ENCODE measurements at regions not wholly inside any gene's neighbourhood (a gene's known extent, or its start where the extent isn't known, plus 50 kb on each side); places are given as distances from the start of the nearest gene placed in this dataset.

DNA sequence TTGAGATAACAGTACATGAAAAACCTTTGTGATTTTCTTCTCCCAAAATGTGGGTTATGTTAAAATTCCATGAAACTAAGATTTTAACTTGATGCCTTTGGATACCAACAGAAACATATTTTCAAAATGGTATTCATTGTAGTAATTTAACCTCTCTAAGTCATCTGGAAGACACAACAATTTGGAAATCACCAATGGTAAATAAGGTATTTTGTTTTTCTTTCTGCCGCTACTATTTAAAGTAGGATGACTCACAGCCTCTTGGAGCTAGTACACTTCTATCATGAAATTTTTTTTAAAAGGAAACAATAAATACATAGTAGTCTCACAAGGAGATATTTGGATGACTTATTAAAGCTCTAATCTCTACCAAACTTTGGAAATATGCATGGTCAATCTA, 291.6 kb upstream of the VEPH1 start:
- H3K36me3 Mint-ChIP-seq (ENCODE audit: low read depth), result no peaks in the 10 kb centered on the region
- POLR2A ChIA-PET, result no interaction called here

DNA sequence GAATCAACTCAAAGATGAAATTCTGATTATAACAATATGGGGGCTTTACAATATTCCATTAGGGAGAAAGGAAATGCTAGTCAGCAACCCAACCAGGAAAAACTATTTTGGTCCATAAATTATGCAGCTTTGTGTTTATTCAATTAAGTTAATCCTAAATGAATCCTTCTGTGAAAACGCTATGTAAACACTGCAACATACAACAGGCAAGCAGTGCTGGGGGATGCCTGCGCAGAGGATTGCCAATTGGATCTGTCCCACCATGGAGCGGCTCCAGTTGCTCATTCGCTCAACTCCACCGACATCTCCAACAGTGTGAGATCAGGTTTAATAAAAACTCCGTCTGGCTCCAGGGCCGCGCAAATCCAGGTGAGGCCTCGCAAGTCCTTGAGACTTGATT, 290.5 kb upstream of the VEPH1 start:
- no peaks in the 10 kb centered on the region for H3K4me1 Mint-ChIP-seq

More for the DNA sequence above, 291.6 kb upstream of the VEPH1 start:
- H3K9me3 Mint-ChIP-seq, result peaks cover 11% of the 10 kb centered on the region
- H3K4me1 Mint-ChIP-seq, result no peaks in the 10 kb centered on the region
- H3K27ac Mint-ChIP-seq, result no peak overlapping the region
- no peak overlapping the region for H3K4me3 Mint-ChIP-seq
- DNase-seq, result no peak
- H3K27me3 Mint-ChIP-seq, result no peaks in the 10 kb centered on the region
- CTCF ChIA-PET, result no interaction called here

DNA sequence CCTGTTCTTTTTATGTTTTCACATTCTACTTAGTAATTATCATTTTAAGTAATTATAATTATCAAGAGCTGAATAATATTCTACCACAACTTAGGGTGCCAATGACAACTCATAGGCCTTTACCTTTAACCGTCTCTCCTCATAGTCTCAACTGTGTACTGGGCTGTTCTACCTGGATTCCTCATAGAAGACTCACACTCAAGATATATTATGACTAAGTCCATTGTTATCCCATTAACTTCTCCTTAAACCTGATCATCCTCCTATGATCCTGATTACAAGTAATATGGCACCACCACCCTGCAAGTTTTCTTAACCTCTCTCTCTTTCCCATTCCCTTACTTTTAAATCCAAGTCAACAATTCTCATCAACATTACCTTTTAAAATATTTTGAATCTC, 285.9 kb upstream of the VEPH1 start:
- Mint-ChIP-seq H3K9me3 (no peaks in the 10 kb centered on the region), H3K4me3 (no peak overlapping the region), H3K36me3 (ENCODE audit: low read depth) (no peaks in the 10 kb centered on the region), H3K4me1 (no peaks in the 10 kb centered on the region), H3K27me3 (no peaks in the 10 kb centered on the region), H3K27ac (no peak overlapping the region)
- CTCF ChIA-PET, result no interaction called here
- POLR2A ChIA-PET, result no interaction called here
- no peak for DNase-seq

More for the DNA sequence above, 290.5 kb upstream of the VEPH1 start:
- Mint-ChIP-seq H3K36me3 (ENCODE audit: low read depth) (no peaks in the 10 kb centered on the region), H3K27me3 (no peaks in the 10 kb centered on the region), H3K27ac (no peak overlapping the region), H3K4me3 (no peak overlapping the region), H3K9me3 (peaks cover 6% of the 10 kb centered on the region)
- no peak for DNase-seq
- POLR2A ChIA-PET, result no interaction called here
- CTCF ChIA-PET, result no interaction called here

DNA sequence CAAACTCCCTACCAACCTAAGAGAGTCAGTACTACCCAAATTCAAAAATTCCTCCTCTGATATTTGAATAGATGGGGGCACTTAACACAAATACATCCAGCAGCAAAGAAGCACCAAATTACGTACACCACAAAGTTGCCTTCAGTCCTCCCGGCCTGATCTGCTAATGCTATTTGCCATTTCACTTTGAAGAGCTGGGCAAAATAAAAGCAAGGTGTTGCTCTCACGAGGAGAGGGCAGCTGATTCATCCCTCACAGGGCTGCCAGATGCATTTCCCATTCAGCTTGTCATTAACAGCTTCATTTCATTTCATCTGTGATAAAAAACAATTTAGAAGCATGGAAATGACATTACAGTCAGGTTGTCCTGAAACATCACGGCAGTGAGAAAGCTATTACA, 283.4 kb upstream of the VEPH1 start:
- no peaks in the 10 kb centered on the region for H3K9me3 Mint-ChIP-seq
- no peak for DNase-seq
- ChIA-PET POLR2A (no interaction called here), CTCF (no interaction called here)
- no peak overlapping the region for H3K4me3 Mint-ChIP-seq
- H3K36me3 Mint-ChIP-seq (ENCODE audit: low read depth), result no peaks in the 10 kb centered on the region
- no peaks in the 10 kb centered on the region for H3K4me1 Mint-ChIP-seq
- no peak overlapping the region for H3K27ac Mint-ChIP-seq
- no peaks in the 10 kb centered on the region for H3K27me3 Mint-ChIP-seq

DNA sequence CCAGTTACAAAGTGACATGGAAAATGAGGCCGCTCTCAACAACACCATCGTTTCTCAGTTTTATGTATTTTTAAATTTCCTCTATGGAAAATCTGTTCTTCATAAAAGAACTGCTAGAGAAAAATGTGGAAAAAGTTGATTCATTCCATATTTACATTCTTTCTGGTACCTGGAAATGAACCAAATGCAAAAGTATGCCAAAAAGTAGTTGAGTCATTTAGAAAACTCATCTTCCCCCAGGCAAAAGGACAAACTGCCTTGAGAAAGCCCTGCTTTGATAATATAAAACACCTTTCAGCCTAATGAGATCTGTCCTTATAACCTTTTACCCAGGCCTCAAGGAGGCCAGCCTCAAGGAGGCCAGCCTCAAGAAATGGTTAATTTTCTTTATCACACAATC, 283.0 kb upstream of the VEPH1 start:
- no peak for DNase-seq
- CTCF ChIA-PET, result no interaction called here
- Mint-ChIP-seq H3K36me3 (ENCODE audit: low read depth) (no peaks in the 10 kb centered on the region), H3K27me3 (no peaks in the 10 kb centered on the region), H3K4me1 (no peaks in the 10 kb centered on the region), H3K27ac (no peak overlapping the region), H3K4me3 (no peak overlapping the region), H3K9me3 (no peaks in the 10 kb centered on the region)
- POLR2A ChIA-PET, result no interaction called here

DNA sequence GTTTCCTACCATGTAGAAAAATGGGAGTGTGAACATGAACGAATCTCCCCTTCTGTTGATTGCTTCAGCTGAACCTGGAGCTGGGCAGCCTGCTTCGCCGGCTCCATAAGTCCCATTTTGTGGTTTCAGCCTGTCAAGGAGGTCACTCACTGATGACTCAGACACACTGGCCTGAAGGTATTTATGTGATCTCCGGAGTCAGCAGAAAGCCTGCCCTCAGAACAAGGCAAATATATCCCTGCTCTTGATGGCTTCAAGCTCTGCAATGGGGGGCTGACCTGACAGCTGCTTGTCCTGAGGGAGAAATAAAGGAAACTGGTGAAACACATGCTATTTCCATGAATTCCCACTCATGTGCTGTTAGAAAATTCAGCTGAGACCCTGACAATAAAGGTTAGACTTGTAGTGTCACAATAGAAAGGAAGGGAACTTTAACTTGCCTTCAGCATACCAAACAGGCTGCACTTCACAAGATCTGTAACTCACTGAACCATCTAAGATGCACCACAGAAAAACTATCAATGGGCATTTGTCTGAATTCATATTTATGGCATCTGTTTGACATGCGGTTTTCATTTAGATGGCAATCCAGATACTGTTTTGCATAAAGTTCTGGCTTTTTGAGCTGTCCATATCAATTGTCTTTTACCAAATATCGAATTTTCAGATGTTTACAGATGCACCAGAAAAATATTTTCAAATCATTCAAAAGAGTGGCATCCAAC, 282.0 kb upstream of the VEPH1 start:
- POLR2A ChIA-PET, result no interaction called here
- Mint-ChIP-seq H3K27me3 (no peaks in the 10 kb centered on the region), H3K36me3 (ENCODE audit: low read depth) (no peaks in the 10 kb centered on the region), H3K27ac (no peak overlapping the region), H3K9me3 (no peaks in the 10 kb centered on the region), H3K4me1 (no peaks in the 10 kb centered on the region), H3K4me3 (no peak overlapping the region)
- no peak for DNase-seq
- CTCF ChIA-PET, result no interaction called here

DNA sequence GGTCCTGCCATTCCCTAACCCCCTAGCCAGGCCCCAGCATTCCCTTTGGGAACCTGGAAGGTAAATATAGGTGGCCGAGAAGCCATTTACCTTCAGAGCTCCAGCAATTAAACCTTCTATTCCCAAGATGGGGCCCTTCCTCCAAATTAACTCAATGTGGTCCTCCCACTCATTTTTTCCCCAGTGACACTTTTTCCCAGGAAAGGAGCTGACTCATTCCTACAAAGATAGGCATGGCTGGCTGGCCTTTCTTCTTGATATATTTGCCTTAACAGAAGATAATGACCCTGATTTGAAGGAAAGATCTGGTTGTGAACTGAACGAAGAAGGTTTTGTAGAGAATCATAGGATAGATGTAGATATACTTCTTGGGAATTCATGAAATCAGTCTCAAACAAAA, 279.0 kb upstream of the VEPH1 start:
- no peaks in the 10 kb centered on the region for H3K4me1 Mint-ChIP-seq
- H3K27me3 Mint-ChIP-seq, result no peaks in the 10 kb centered on the region
- no peak overlapping the region for H3K27ac Mint-ChIP-seq
- H3K9me3 Mint-ChIP-seq, result no peaks in the 10 kb centered on the region
- POLR2A ChIA-PET, result no interaction called here
- H3K36me3 Mint-ChIP-seq (ENCODE audit: low read depth), result no peaks in the 10 kb centered on the region
- CTCF ChIA-PET, result no interaction called here
- DNase-seq, result no peak
- H3K4me3 Mint-ChIP-seq, result no peak overlapping the region

DNA sequence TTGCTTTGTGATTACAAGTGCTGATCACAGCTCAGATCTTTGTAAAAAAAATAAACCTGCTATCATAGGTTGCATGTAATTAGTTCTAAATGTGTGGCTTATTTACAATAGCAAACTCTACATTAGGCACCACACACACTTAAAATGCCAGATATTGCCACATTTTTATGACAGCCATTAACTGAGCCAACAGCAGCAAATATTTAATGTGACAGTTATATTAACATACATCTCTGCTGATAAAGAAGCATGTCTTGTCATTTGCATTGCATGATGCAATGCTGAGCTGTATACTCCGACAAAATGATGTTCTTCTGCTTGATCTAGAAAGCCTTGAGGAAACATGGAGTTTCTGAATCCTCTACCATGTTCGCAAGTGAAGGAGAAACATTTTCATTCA, 273.6 kb upstream of the VEPH1 start:
- Mint-ChIP-seq H3K4me1 (no peaks in the 10 kb centered on the region), H3K27me3 (no peaks in the 10 kb centered on the region), H3K27ac (no peak overlapping the region), H3K9me3 (no peaks in the 10 kb centered on the region), H3K4me3 (no peak overlapping the region), H3K36me3 (ENCODE audit: low read depth) (no peaks in the 10 kb centered on the region)
- ChIA-PET POLR2A (no interaction called here), CTCF (no interaction called here)
- no peak for DNase-seq

DNA sequence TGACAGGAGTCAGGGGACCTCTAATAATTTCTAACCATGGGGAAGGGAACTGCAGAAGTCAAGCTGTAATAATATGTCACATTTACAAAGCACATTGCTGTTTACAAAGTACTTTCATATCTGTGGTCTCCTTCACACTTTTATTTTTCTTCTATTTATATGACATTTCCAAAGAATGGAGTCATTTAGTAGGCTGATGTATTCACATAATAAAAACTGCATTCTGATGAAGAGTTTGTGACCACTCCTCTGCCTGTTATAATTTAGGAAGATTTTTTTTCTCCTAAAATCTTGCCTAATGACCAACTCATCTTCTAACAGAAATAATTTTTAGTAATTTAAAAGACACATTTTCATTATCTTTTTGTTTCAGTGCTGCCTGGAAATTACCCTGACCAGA, 272.2 kb upstream of the VEPH1 start:
- H3K4me3 Mint-ChIP-seq, result no peak overlapping the region
- H3K27me3 Mint-ChIP-seq, result no peaks in the 10 kb centered on the region
- H3K27ac Mint-ChIP-seq, result no peak overlapping the region
- CTCF ChIA-PET, result no interaction called here
- H3K4me1 Mint-ChIP-seq, result no peaks in the 10 kb centered on the region
- no peak for DNase-seq
- POLR2A ChIA-PET, result no interaction called here
- no peaks in the 10 kb centered on the region for H3K36me3 Mint-ChIP-seq (ENCODE audit: low read depth)
- H3K9me3 Mint-ChIP-seq, result no peaks in the 10 kb centered on the region

DNA sequence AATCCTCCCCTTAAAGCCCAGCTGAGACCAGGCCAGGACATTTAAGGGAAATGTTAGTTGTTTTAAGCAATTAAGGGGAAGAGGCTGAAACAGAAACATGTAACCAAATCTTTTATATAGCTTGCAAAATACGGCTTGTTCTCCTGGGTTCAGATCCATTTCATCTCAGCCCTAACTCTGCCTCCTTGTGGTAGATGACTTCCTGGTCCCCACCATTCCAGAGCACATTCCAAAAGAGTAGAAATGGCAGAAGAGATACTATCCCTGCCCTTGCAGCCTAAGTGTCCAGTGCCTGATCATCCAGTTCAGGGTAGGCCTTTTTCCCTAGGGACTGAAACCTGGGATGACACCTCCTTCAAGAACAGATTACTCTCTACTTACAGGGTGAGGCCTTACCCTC, 266.2 kb upstream of the VEPH1 start:
- H3K27me3 Mint-ChIP-seq, result no peaks in the 10 kb centered on the region
- H3K36me3 Mint-ChIP-seq (ENCODE audit: low read depth), result no peaks in the 10 kb centered on the region
- no peaks in the 10 kb centered on the region for H3K9me3 Mint-ChIP-seq
- H3K4me1 Mint-ChIP-seq, result no peaks in the 10 kb centered on the region
- POLR2A ChIA-PET, result no interaction called here
- DNase-seq, result no peak
- no peak overlapping the region for H3K4me3 Mint-ChIP-seq
- CTCF ChIA-PET, result interaction anchor here (0.5 kb wide), 1 partner anchor 124 kb away, joined by 3 read pairs; no protein-coding TSS in a partner anchor
- H3K27ac Mint-ChIP-seq, result no peak overlapping the region

DNA sequence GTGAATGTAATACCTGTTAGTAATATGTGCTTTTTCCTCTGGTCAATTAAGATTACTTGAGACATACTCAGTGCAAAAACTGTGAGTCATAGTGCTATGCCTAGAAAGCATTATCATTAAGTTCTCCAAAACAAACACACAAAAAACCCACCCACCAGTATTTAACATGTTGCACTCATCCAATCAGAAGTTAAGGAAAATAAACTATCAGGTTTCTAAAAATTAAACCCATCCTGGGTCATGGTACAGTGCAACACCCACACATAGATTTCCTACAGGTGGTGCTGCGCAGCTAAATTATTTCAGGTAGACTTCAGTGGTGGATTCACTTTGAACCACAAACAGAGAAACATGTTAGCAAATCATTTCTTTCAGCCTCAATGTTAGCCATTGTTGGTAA, 264.4 kb upstream of the VEPH1 start:
- H3K9me3 Mint-ChIP-seq, result no peaks in the 10 kb centered on the region
- no peak overlapping the region for H3K4me3 Mint-ChIP-seq
- POLR2A ChIA-PET, result interaction anchor here (0.6 kb wide), 1 partner anchor 35 kb away, joined by 3 read pairs; no protein-coding TSS in a partner anchor
- DNase-seq, result no peak
- H3K4me1 Mint-ChIP-seq, result no peaks in the 10 kb centered on the region
- CTCF ChIA-PET, result no interaction called here
- H3K27me3 Mint-ChIP-seq, result no peaks in the 10 kb centered on the region
- no peaks in the 10 kb centered on the region for H3K36me3 Mint-ChIP-seq (ENCODE audit: low read depth)
- H3K27ac Mint-ChIP-seq, result no peak overlapping the region

DNA sequence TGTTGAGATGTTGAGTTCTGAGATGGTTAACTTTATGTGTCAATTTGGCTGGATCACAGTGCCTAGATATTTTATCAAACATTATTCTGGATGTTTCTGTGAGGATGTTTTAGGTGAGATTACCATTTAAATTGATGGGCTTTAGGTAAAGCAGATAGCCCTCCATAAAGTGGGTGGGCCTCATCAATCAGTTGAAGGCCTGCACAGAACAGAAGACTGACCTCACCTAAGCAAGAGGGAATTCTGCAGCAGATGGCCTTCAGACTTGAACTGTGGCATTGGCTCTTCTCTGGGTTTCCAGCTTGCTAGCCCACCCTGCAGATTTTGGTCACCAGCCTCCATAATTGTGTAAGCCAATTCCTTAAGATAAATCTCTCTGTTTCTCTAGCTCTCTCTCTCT, 260.4 kb upstream of the VEPH1 start:
- no peaks in the 10 kb centered on the region for H3K27me3 Mint-ChIP-seq
- no peak overlapping the region for H3K4me3 Mint-ChIP-seq
- DNase-seq, result no peak
- no peaks in the 10 kb centered on the region for H3K9me3 Mint-ChIP-seq
- CTCF ChIA-PET, result no interaction called here
- no peaks in the 10 kb centered on the region for H3K36me3 Mint-ChIP-seq (ENCODE audit: low read depth)
- no peak overlapping the region for H3K27ac Mint-ChIP-seq
- no peaks in the 10 kb centered on the region for H3K4me1 Mint-ChIP-seq
- POLR2A ChIA-PET, result no interaction called here

DNA sequence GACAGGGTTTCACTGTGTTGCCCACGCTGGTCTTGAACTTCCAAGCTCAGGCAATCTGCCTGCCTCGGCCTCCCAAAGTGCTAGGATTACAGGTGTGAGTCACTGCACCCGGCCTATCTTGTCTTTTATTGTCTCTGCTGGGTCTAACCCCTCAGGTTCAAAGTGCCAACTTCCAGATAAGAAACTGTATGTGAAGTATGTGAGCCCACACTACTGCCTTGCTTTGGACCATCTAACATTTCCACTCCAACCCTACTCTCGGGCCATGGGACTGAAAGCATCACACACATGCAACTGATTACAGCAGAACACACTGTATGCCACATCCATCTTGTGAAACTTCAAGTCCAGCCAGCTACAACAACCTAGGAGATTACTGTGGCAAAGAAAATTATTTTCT, 256.1 kb upstream of the VEPH1 start:
- ChIA-PET CTCF (no interaction called here), POLR2A (no interaction called here)
- no peaks in the 10 kb centered on the region for H3K9me3 Mint-ChIP-seq
- DNase-seq, result no peak
- H3K4me1 Mint-ChIP-seq, result no peaks in the 10 kb centered on the region
- H3K27ac Mint-ChIP-seq, result no peak overlapping the region
- no peaks in the 10 kb centered on the region for H3K36me3 Mint-ChIP-seq (ENCODE audit: low read depth)
- H3K27me3 Mint-ChIP-seq, result no peaks in the 10 kb centered on the region
- no peak overlapping the region for H3K4me3 Mint-ChIP-seq

DNA sequence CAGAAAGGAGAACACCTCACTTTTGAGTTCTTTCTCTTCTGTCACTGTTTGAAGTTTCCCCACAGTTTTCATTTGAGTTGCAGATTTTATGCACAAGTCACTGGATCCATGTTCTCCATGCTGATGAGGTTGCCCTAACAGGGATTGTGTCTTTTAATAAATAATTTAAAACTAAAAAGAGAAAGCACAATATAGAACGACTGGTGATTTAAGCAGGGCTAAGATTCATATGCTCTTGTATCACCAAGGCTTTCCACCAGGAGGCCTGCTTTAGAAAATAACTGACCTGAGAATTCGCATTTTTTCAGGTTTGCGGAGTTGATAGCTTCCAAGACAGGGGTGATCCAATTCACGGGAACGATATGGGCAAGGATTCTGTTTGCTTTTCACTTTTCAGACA, 252.0 kb upstream of the VEPH1 start:
- Mint-ChIP-seq H3K36me3 (ENCODE audit: low read depth) (no peaks in the 10 kb centered on the region), H3K27ac (no peak overlapping the region), H3K4me3 (no peak overlapping the region), H3K27me3 (no peaks in the 10 kb centered on the region), H3K4me1 (no peaks in the 10 kb centered on the region), H3K9me3 (no peaks in the 10 kb centered on the region)
- CTCF ChIA-PET, result no interaction called here
- POLR2A ChIA-PET, result no interaction called here
- DNase-seq, result no peak
